ENCODE measurements at regions not wholly inside any gene's neighbourhood (a gene's known extent, or its start where the extent isn't known, plus 50 kb on each side); places are given as distances from the start of the nearest gene placed in this dataset.

GRCh38 chr3:1561427-1561826 lies 468.6 kb downstream of the CNTN6 start:
- TF ChIP-seq POLR2A (IDR thresholded peaks at IDR 0.05), result no peak
- TF ChIP-seq, protein P1, sequence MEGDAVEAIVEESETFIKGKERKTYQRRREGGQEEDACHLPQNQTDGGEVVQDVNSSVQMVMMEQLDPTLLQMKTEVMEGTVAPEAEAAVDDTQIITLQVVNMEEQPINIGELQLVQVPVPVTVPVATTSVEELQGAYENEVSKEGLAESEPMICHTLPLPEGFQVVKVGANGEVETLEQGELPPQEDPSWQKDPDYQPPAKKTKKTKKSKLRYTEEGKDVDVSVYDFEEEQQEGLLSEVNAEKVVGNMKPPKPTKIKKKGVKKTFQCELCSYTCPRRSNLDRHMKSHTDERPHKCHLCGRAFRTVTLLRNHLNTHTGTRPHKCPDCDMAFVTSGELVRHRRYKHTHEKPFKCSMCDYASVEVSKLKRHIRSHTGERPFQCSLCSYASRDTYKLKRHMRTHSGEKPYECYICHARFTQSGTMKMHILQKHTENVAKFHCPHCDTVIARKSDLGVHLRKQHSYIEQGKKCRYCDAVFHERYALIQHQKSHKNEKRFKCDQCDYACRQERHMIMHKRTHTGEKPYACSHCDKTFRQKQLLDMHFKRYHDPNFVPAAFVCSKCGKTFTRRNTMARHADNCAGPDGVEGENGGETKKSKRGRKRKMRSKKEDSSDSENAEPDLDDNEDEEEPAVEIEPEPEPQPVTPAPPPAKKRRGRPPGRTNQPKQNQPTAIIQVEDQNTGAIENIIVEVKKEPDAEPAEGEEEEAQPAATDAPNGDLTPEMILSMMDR (IDR thresholded peaks at IDR 0.05), result no peak

Measured in gastroesophageal sphincter (tissue), 3 donors.